MM.1S (cell line): ENCODE measurements at regions not wholly inside any gene's neighbourhood (a gene's known extent, or its start where the extent isn't known, plus 50 kb on each side); places are given as distances from the start of the nearest gene placed in this dataset.

Experiments
- EZH2 ChIP-seq: fragments of 300-600 bp; sonication (generic); optimal IDR thresholded peaks from 2 replicates; pipeline ENCODE3; 2017; ENCODE audit warnings: low read depth, mild to moderate bottlenecking, antibody characterized with exemption, low read length, mixed read lengths
- EZH2phosphoT487 ChIP-seq: fragments of 300-600 bp; sonication (generic); IDR thresholded peaks from 2 replicates; pipeline ENCODE4 v1.6.1; 2018; ENCODE audit warnings: antibody characterized with exemption, low read length
- TF ChIP-seq, protein P1 (sequence below): fragments of 300-600 bp; sonication (generic); IDR thresholded peaks from 2 replicates; pipeline ENCODE4 v1.5.1; 2016; ENCODE audit warnings: antibody characterized with exemption, low read length, mixed read lengths

- TF ChIP-seq EZH2 = no peak
- TF ChIP-seq, protein P1, sequence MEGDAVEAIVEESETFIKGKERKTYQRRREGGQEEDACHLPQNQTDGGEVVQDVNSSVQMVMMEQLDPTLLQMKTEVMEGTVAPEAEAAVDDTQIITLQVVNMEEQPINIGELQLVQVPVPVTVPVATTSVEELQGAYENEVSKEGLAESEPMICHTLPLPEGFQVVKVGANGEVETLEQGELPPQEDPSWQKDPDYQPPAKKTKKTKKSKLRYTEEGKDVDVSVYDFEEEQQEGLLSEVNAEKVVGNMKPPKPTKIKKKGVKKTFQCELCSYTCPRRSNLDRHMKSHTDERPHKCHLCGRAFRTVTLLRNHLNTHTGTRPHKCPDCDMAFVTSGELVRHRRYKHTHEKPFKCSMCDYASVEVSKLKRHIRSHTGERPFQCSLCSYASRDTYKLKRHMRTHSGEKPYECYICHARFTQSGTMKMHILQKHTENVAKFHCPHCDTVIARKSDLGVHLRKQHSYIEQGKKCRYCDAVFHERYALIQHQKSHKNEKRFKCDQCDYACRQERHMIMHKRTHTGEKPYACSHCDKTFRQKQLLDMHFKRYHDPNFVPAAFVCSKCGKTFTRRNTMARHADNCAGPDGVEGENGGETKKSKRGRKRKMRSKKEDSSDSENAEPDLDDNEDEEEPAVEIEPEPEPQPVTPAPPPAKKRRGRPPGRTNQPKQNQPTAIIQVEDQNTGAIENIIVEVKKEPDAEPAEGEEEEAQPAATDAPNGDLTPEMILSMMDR = no peak
- TF ChIP-seq EZH2phosphoT487 = no peak
Measured at GRCh38 chr4:31051565-31051964, 331.4 kb downstream of the PCDH7 start.
